ENCODE measurements at regions not wholly inside any gene's neighbourhood (a gene's known extent, or its start where the extent isn't known, plus 50 kb on each side); places are given as distances from the start of the nearest gene placed in this dataset.

GRCh38 chrX:10040961-10041360 lies 73.8 kb downstream of the CLDN34 start (continued):
- TF ChIP-seq RCOR1 (IDR thresholded peaks at IDR 0.05; ENCODE audit: low read length) (no peak), FOXJ3 (CRISPR knock-in tag; IDR thresholded peaks at IDR 0.05) (no peak), SIN3A (IDR thresholded peaks at IDR 0.05; ENCODE audit: borderline replicate concordance, low read depth, low read length) (no peak), GATA2 (CRISPR knock-in tag; IDR thresholded peaks at IDR 0.05) (no peak), SMC3 (IDR thresholded peaks at IDR 0.05; ENCODE audit: low read depth, low read length) (no peak)

- POLR2A ChIA-PET = no interaction called here
- H3F3A ChIP-seq (replicated peaks; ENCODE audit: insufficient read depth) = no peaks in the 10 kb centered on the region
- no peaks in the 10 kb centered on the region for H3K27me3 ChIP-seq (ENCODE audit: insufficient read depth)
- H3K79me2 ChIP-seq (ENCODE audit: insufficient read depth) = peaks cover 1% of the 10 kb centered on the region; the same call in 1 of the 2 replicates
- no peaks in the 10 kb centered on the region for H3K9me3 ChIP-seq
- H3K4me1 ChIP-seq (ENCODE audit: control insufficient read depth in 1 of 2, insufficient read depth in 2 of 2, low read depth in 1 of 2, low read length in 1 of 2) = no peaks in the 10 kb centered on the region
- no peak overlapping the region for H3K9ac ChIP-seq
- H3K9me2 ChIP-seq = no peaks in the 10 kb centered on the region
- no peak for TF ChIP-seq TEAD4 (IDR thresholded peaks at IDR 0.05; ENCODE audit: borderline replicate concordance, insufficient read depth)
- TF ChIP-seq PBX3 (IDR thresholded peaks at IDR 0.05) = no peak
- TF ChIP-seq JUND (IDR thresholded peaks at IDR 0.05) = no peak
- TF ChIP-seq MEF2A (IDR thresholded peaks at IDR 0.05; ENCODE audit: borderline replicate concordance, low read depth) = no peak
- H2AFZ ChIP-seq (ENCODE audit: low read depth) = no peak overlapping the region
- no peak overlapping the region for H3K27ac ChIP-seq (ENCODE audit: low read depth in 2 of 2, low read length in 1 of 2)
- H3K4me3 ChIP-seq (ENCODE audit: low read depth in 2 of 2, low read length in 1 of 2) = no peak overlapping the region
- DNase-seq = no peak
- CTCF ChIA-PET = interaction anchor here (1.0 kb wide), 1 partner anchor 78 kb away, joined by 3 read pairs; no protein-coding TSS in a partner anchor
- 50% methylated on average over 4 of the region's 4 CpGs for WGBS (ENCODE audit: low lambda C conversion rate)
- no peaks in the 10 kb centered on the region for H3K36me3 ChIP-seq (replicated peaks in 1 of 2; ENCODE audit: control insufficient read depth in 1 of 2, insufficient read depth in 2 of 2, low read length in 1 of 2)
- no peaks in the 10 kb centered on the region for H4K20me1 ChIP-seq (ENCODE audit: insufficient read depth)
- H3K4me2 ChIP-seq = no peak overlapping the region
Measured at GRCh38 chrX:10041383-10041782, 74.2 kb downstream of the CLDN34 start.

- no peaks in the 10 kb centered on the region for H3K79me2 ChIP-seq (ENCODE audit: insufficient read depth)
- no peak overlapping the region for H3K27ac ChIP-seq (ENCODE audit: low read depth in 2 of 2, low read length in 1 of 2)
- ChIA-PET POLR2A (no interaction called here), CTCF (interaction anchor here (1.0 kb wide), 1 partner anchor 78 kb away, joined by 3 read pairs; no protein-coding TSS in a partner anchor)
- no peak for TF ChIP-seq FOXJ3 (CRISPR knock-in tag; IDR thresholded peaks at IDR 0.05)
- TF ChIP-seq SMC3 (IDR thresholded peaks at IDR 0.05; ENCODE audit: low read depth, low read length) = no peak
- no peak for TF ChIP-seq NRF1 (IDR thresholded peaks at IDR 0.05; ENCODE audit: low read depth, low read length)
- TF ChIP-seq EP300 (IDR thresholded peaks at IDR 0.05; ENCODE audit: borderline replicate concordance in 1 of 2, low read depth in 1 of 2, low read length in 1 of 2) = no peak
- no peak for TF ChIP-seq JUND (IDR thresholded peaks at IDR 0.05)
- no peak for TF ChIP-seq PBX3 (IDR thresholded peaks at IDR 0.05)
- no peak for TF ChIP-seq FOXM1 (IDR thresholded peaks at IDR 0.05; ENCODE audit: low read depth)
- no peak for TF ChIP-seq GABPA (IDR thresholded peaks at IDR 0.05; ENCODE audit: low read depth)
- TF ChIP-seq MEF2A (IDR thresholded peaks at IDR 0.05; ENCODE audit: borderline replicate concordance, low read depth) = no peak
- TF ChIP-seq ELF1 (IDR thresholded peaks at IDR 0.05) = no peak
- no peak for TF ChIP-seq FOSL2 (IDR thresholded peaks at IDR 0.05; ENCODE audit: borderline replicate concordance, low read depth)
- no peak for TF ChIP-seq EZH2phosphoT487 (IDR thresholded peaks at IDR 0.05; ENCODE audit: borderline replicate concordance, low read depth)
- TF ChIP-seq MAX (IDR thresholded peaks at IDR 0.05; ENCODE audit: low read depth) = no peak
- TF ChIP-seq TCF12 (IDR thresholded peaks at IDR 0.05) = no peak
- no peak for TF ChIP-seq RCOR1 (IDR thresholded peaks at IDR 0.05; ENCODE audit: low read length)
- TF ChIP-seq RFX5 (IDR thresholded peaks at IDR 0.05; ENCODE audit: low read length) = no peak
- no peak for TF ChIP-seq POLR2AphosphoS5 (IDR thresholded peaks at IDR 0.05; ENCODE audit: low read depth, low read length)
- TF ChIP-seq, protein P1, sequence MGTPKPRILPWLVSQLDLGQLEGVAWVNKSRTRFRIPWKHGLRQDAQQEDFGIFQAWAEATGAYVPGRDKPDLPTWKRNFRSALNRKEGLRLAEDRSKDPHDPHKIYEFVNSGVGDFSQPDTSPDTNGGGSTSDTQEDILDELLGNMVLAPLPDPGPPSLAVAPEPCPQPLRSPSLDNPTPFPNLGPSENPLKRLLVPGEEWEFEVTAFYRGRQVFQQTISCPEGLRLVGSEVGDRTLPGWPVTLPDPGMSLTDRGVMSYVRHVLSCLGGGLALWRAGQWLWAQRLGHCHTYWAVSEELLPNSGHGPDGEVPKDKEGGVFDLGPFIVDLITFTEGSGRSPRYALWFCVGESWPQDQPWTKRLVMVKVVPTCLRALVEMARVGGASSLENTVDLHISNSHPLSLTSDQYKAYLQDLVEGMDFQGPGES (IDR thresholded peaks at IDR 0.05; ENCODE audit: low read depth, low read length) = no peak
- no peak for TF ChIP-seq YY1 (IDR thresholded peaks at IDR 0.05; ENCODE audit: low read depth)
- TF ChIP-seq CHD2 (IDR thresholded peaks at IDR 0.05; ENCODE audit: low read length, partially characterized antibody) = no peak
- H3K4me3 ChIP-seq (ENCODE audit: low read depth in 2 of 2, low read length in 1 of 2) = no peak overlapping the region
- no peak for DNase-seq
- no peaks in the 10 kb centered on the region for H3F3A ChIP-seq (replicated peaks; ENCODE audit: insufficient read depth)
- H2AFZ ChIP-seq (ENCODE audit: low read depth) = no peak overlapping the region
- no peaks in the 10 kb centered on the region for H3K4me1 ChIP-seq (ENCODE audit: control insufficient read depth in 1 of 2, insufficient read depth in 2 of 2, low read depth in 1 of 2, low read length in 1 of 2)
- no peaks in the 10 kb centered on the region for H4K20me1 ChIP-seq (ENCODE audit: insufficient read depth)
- H3K4me2 ChIP-seq = no peak overlapping the region
- no peaks in the 10 kb centered on the region for H3K9me2 ChIP-seq
- H3K9ac ChIP-seq = no peak overlapping the region
- H3K9me3 ChIP-seq = no peaks in the 10 kb centered on the region
- no peaks in the 10 kb centered on the region for H3K27me3 ChIP-seq (ENCODE audit: insufficient read depth)
- 61% methylated on average over 4 of the region's 4 CpGs for WGBS (ENCODE audit: low lambda C conversion rate)
- no peaks in the 10 kb centered on the region for H3K36me3 ChIP-seq (replicated peaks in 1 of 2; ENCODE audit: control insufficient read depth in 1 of 2, insufficient read depth in 2 of 2, low read length in 1 of 2)
Measured at GRCh38 chrX:10042055-10042454, 74.9 kb downstream of the CLDN34 start.

Data from SK-N-SH (cell line).